Choroid plexus epithelial cell (primary cell): ENCODE measurements at regions not wholly inside any gene's neighbourhood (a gene's known extent, or its start where the extent isn't known, plus 50 kb on each side); places are given as distances from the start of the nearest gene placed in this dataset.

ENCODE experiments used
- DNase-seq: peaks from one replicate; pipeline ENCODE4 v3.0.0-alpha.2; 2010; ENCODE audit warnings: low read depth
- H3K4me3 ChIP-seq: 2 replicates; pipeline ENCODE4 v1.5.1; 2011; ENCODE audit warnings: low read depth, mild to moderate bottlenecking, control low read depth, low read length, moderate library complexity
- CTCF ChIP-seq: conservative IDR thresholded peaks from 2 replicates; pipeline ENCODE4 v1.5.1; 2011; ENCODE audit warnings: low read depth, mild to moderate bottlenecking, control low read depth, inconsistent platforms, low read length, moderate library complexity

DNA sequence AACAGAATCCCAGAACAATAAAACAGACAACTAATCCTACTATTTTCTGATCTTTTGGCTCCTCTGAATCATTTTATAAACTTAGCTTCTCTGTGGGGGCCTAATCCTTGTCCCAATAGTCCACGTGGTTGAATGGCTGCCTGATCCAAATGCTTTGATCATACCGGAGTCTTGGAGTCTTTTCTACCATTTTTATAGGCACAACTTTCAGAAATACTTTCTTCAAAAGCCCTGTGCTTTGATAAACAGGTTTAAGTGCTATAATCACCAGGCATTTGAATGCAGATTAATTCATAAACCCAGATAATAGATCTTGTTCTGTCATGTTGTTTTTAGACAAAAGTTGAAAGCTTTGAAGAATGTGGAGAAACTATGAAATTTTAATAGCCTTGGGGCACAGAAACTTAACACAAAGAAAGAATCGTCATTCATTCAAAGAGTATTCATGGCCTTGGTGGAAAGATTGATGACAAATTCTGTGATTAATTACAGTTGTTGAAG, 163.7 kb downstream of the AHR start:
- H3K4me3 ChIP-seq = no peak overlapping the region
- no peak for TF ChIP-seq CTCF
- DNase-seq = no peak

DNA sequence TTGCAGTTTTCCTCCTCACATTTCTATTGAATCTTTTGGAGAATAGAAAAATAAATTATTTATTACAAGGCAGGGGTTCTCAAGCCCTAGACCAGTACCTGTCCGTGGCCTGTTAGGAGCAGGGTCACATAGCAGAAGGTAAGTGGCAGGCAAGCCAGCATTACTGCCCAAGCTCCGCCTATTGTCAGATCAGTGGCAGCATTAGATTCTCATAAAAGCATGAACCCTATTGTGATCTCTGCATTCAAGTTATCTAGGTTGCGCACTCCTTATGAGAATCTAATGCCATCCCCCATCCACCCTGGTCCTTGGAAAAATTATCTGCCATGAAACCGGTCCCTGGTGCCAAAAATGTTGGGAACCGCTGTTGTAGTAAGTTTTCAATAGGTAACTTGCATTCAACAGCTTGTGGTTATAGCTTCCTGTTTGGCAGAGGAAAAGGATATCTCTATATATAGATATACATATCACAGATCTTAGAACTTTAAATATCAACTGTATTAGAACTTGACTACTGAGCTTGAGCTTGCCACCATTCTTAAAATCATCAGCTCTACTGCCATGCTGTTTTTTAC, 165.1 kb downstream of the AHR start:
- no peak for TF ChIP-seq CTCF
- no peak for DNase-seq
- no peak overlapping the region for H3K4me3 ChIP-seq

GRCh38 chr7:17466216-17466615, 167.8 kb downstream of the AHR start:
- TF ChIP-seq CTCF = no peak
- no peak for DNase-seq
- H3K4me3 ChIP-seq = no peak overlapping the region

- TF ChIP-seq CTCF = no peak
- DNase-seq = no peak
- H3K4me3 ChIP-seq = no peak overlapping the region
These were observed 169.0 kb downstream of the AHR start for GRCh38 chr7:17467386-17467945.

GRCh38 chr7:17471325-17471724, 172.9 kb downstream of the AHR start:
- no peak overlapping the region for H3K4me3 ChIP-seq
- no peak for TF ChIP-seq CTCF
- no peak for DNase-seq

DNA sequence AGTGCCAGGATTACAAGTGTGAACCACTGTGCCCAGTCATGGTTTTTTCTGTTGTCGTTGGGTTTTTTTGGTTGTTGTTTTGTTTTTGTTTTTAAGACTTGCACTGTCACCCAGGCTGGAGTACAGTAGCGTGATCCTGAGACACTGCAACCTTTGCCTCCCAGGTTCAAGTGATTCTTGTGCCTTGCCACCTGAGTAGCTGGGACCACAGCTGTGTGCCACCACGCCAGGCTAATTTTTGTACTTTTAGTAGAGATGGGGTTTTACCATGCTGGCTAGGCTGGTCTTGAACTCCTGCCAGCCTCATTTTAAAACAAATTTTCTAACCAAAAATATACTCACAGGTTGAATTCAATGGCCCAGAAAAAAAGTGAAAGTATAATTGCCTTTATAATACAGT, 174.1 kb downstream of the AHR start:
- TF ChIP-seq CTCF = no peak
- DNase-seq = no peak
- H3K4me3 ChIP-seq = no peak overlapping the region

DNA sequence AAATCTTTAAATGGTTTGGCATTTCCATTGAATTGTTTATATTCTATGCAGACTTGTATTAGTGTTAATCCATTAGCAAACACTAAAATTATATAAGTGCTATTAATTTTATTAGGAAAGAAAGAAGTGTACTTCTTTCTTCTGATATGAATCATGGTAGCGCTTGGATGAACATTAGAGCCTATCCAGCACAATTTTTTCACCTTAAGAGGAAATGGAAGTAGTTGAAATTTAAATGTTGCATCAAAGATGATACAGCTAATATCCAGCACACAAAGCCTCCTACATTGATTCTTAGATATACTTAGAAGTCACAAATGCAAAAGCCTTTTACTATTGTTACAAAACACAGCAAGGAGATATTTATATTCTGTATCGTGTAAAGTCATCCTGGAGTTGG, 174.5 kb downstream of the AHR start:
- H3K4me3 ChIP-seq = no peak overlapping the region
- DNase-seq = no peak
- TF ChIP-seq CTCF = no peak
